Hematopoietic multipotent progenitor cell treated with erythropoietin and hydrocortisone succinate and interleukin-3 and kit ligand, for 8 days (in vitro differentiated cells): ENCODE measurements at regions not wholly inside any gene's neighbourhood (a gene's known extent, or its start where the extent isn't known, plus 50 kb on each side); places are given as distances from the start of the nearest gene placed in this dataset.
A peak's percentile ranks its signal among the peaks of the same experiment; 100 is the strongest.

Source experiments
- DNase-seq: peaks from one replicate; pipeline ENCODE4 v3.0.0-alpha.2; 2015

DNA sequence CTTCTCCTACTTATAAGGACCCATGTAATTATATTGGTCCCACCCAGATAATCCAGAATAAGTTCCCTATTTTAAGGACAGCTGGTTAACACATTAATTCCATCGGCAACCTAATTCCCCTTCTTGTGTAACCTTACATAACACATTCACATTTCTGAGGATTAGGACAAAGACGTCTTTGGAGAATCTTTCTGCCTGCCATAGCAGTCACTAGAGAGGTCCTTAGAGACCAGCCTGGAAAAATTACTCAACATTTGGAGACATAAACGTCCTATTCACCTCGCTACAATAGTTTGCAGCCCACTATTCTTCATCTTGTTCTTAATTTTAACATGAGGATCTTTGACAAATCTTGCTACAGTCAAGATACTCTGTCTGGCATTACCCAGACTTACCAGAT, 100.1 kb downstream of the MAFB start:
- DNase-seq: no peak

DNA sequence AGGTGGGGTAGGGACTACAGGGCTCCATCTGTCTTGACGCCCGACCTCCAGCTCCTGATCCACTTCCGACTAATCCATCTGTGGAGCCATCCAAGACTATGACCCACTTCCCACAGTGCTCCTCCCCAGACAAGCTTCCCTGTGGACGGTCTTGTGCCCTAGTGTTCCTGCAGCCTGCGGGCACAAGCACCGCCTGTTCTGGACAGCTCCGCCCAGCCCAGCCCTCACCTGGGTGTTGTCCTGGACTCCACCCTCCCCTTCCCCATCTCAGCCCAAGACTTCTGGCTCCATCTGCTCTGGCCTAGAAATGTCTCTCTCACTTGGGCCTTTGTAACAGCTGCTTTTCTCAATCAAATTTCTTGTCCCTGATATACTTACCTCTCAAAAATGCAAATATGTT, 102.0 kb downstream of the MAFB start:
- no peak for DNase-seq

GRCh38 chr20:40584130-40584809, 104.8 kb downstream of the MAFB start:
- no peak for DNase-seq

DNA sequence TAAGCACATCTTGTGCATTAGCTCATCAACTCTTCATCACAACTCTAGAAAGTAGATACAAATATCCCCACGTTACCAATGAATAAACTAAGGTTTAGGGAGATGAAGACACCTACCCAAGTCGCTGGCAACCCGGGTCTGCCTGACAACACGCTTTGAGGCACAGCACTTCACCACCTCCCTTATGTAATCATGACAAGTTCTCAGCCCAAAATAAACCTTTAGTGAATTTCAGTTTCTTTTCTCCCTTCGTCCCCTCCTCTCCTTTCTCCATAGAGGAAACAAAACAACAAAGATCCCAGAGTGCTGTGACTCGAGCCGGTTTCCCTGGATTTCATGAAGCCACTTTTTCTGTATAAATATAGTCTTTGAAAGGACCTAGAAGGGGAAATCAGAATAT, 105.4 kb downstream of the MAFB start:
- DNase-seq: no peak

GRCh38 chr20:40583205-40583604, 105.8 kb downstream of the MAFB start:
- DNase-seq: no peak

GRCh38 chr20:40582531-40582930, 106.5 kb downstream of the MAFB start:
- no peak for DNase-seq

DNA sequence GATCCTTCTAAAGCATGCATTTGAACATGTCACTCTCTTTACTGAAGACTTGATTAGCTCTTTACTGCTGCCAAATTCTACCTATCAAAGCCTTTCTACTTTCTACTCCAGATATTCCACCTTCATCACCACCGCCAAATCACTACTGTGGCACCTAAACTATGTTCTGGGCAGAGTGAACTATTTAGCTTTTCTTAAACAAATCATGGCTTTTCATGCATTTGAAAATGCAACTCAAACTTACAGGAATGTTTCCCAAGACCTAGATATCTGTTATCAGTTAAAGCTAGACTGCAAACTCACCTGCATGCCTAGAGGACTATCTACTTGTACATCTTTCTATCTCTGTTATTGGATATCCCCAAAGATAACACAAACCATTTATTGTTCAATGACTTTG, 109.3 kb downstream of the MAFB start:
- DNase-seq: no peak

DNA sequence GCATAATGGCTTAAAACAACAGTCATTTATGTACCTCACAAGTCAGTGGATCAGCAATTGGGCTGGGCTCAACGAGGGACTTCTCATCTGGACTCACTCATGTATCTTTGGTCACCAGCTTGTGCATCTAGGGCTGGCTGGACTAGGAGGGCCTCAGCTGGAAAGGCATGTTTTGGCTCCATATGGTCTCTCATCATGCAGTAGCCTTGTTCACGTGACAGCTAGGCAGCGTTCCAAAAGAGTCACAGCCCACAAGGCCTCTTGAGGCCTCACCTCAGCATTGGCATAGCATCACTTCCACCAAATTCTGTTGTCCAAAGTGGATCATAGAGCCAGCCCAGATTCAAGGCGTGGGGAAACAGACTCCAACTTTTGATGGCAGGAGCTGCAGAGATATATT, 110.1 kb downstream of the MAFB start:
- no peak for DNase-seq

DNA sequence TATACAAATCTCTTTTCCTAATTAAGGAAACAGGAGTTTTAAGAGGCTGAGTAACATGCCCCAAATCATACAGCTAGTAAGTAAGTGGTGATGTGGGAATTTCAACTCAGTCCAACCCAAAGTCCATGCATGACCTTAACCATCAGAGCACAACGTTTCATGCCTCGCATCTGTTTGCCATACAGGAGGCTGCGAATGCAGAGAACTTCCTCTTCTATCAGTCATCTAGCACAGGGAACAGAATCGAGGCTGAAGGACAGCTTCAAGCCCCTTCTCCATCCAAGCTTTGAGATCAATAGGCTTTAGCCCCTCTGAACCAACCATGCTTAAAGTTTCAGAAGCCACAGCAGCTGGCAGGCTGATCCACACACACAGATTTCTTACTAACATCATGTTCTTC, 113.2 kb downstream of the MAFB start:
- DNase-seq: no peak

- no peak for DNase-seq
Measured at GRCh38 chr20:40572251-40572650, 116.8 kb downstream of the MAFB start.

DNA sequence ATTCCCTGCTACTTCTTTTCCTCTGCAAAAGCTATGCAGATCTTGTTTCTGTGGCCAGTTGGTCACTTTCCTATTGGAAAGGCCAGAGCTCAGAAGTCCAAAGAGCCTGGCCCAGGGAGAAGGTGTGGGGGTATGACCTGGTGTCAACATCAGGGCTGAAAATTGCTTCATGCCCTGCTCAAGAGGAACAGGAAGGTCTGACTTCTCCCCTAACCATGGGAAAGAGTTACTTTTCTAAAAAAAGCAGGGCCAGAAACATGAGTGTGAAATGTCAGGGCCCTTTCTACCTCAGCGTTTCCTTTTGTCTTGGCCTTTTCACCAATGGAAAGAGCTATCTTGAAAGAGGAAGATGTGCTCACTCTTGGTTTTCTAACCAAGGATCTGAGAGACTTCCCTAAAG, 117.4 kb downstream of the MAFB start:
- DNase-seq: no peak

DNA sequence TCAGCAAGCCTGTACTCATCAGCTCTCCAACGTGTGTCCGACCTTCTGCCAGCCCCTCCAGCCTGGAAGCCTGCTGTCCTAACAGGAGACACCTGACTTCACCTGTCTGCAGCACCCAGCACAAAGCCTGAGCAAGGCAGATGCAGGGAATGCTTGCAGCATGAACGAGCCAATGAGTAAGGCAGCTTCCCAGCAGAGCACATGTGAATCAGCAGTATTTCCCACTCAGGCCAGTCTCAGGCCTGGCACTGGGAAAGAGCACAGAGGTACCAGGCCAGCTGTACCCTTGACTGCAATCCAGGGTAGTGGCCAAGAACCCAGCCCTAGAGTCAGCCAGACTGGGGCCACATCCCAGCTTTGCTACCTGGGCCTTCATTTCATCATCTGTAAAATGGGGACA, 120.8 kb downstream of the MAFB start:
- DNase-seq: no peak

GRCh38 chr20:40565682-40566040, 123.4 kb downstream of the MAFB start:
- DNase-seq: no peak

- DNase-seq: no peak
Measured at GRCh38 chr20:40565001-40565681, 123.9 kb downstream of the MAFB start.

DNA sequence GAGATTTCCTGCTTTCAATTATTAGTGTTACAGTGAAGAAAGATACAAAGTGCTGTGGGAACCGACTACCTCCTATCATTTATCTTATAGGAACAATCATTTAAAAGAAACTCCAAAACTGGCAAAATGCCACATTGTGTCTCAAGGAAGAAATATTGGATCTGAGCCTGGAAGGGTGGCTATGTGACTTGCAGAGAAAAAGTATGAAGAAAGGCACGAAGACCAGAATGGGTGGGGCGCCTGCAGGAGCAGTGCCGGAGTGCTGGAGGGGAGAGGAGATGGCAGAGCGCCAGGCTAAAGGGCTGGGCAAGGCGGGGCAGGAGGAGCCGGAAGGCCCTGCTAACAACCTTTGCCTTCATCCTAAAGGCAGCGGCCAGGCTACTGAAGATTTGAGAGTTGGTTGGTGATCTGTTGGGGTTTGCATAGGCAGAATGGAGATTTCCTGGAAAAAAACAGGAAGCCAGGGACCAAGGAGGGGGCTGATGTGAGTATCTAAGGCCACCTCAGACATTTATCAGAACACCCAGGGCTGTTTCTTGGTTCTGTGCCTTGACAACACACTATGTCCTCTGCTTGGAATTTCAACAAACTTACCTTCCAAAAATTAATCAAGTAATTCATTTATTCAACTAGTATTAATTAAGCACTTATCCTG, 125.6 kb downstream of the MAFB start:
- DNase-seq: peak; percentile 63

- DNase-seq: no peak
Measured at GRCh38 chr20:40562031-40562430, 127.0 kb downstream of the MAFB start.

- no peak for DNase-seq
Measured at GRCh38 chr20:40561187-40561586, 127.8 kb downstream of the MAFB start.

DNA sequence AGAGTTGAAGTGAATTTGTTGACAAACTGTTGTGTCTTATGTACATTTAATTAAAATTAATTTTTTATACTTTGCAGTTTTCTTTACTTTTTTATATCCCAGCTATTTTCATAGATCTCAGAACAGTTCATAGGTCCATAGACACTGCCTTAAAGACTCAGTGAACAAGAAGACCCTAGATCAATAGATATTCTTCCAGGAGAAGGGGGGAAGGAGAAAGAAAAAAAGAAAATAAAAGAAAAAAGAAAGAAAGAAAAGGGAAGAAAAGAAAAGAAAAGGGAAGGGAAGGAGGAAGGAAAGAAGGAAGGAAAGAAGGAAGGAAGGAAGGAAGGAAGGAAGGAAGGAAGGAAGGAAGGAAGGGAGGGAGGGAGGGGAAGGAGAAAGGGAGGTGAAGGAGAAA, 130.8 kb downstream of the MAFB start:
- DNase-seq: no peak

DNA sequence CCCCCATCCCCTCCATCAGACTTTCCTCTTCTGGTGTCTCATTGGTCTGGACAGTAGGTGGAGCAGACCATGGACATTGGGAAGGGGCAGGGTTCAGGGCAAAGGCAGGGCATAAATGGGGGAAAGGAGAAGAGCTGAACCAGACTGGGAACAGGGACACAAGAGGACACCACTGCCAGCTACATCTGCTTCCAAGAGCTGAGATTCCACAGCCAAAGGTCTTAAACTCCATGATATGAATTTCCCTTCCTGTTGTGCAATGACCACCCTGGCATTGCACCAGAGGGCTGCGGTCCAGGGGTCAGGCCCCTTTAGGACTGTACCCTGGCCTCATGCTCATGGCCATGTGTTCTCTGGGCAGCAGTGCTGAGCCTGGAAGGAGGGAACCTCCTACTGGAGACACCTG, 137.9 kb downstream of the MAFB start:
- no peak for DNase-seq

GRCh38 chr20:40547483-40548091, 141.4 kb downstream of the MAFB start:
- no peak for DNase-seq

DNA sequence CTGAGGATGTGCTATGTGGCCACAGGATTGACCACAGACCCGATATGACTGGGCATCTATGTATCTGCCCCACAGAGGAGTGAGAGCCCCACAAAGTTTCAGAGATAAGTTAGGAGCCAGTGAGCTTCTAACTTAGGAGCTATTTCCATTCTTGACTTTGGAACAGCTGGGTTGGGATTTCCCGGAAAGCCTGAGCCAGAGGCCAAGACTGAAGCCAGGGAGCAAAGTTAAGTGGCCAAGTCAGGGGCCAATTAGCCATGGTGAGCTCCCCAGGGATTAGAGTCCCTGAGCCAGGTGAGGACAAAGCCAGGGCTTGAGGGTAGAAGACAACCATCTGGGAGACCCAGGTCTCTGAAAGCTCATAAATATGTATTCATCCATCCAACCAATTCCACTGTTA, 143.6 kb downstream of the MAFB start:
- DNase-seq: no peak

DNA sequence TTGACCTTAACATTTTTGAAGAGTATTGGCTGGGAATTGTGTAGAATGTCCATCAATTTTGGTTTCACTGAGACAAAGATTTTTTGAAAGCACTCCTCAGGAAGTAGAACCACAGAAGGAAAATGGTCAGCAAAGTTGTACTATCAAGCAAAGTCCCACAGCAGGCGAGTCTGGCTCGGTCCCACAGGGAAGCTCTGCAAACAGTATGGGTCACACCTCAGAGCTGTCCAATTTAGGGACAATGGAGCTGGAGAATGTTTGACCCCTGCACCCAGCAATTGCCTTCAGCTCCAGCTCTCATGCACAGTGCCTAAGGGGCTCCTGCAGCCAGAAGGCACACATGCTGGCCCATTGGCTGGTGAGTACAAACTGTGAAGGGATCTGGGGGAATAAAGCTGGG, 147.0 kb downstream of the MAFB start:
- DNase-seq: no peak

GRCh38 chr20:40540166-40540565, 148.9 kb downstream of the MAFB start:
- no peak for DNase-seq

GRCh38 chr20:40538131-40538530, 150.9 kb downstream of the MAFB start:
- no peak for DNase-seq
